WTC11 (cell line): ENCODE measurements at regions not wholly inside any gene's neighbourhood (a gene's known extent, or its start where the extent isn't known, plus 50 kb on each side); places are given as distances from the start of the nearest gene placed in this dataset.
A peak's percentile ranks its signal among the peaks of the same experiment; 100 is the strongest.

ENCODE experiments used
- ATAC-seq: fragments of 200-7000 bp; cut with Tn5 transposase; 2 replicates; pipeline ENCODE4 v1.10.0; 2021; ENCODE audit warnings: mild to moderate bottlenecking, moderate library complexity
- CTCF ChIA-PET: fragments of 300-600 bp; sonication (Branson Sonifier 250); formaldehyde crosslinking; loops from one replicate; lab custom pipeline; 2021; ENCODE audit warnings: antibody characterized with exemption; lab: Charles Lee
- POLR2A ChIA-PET: fragments of 350-600 bp; sonication (Branson Sonifier 250); formaldehyde crosslinking; loops from one replicate; lab custom pipeline; 2021; ENCODE audit warnings: antibody characterized with exemption; lab: Charles Lee
- DNase-seq: peaks from one replicate; pipeline ENCODE4 v3.0.0; 2021; ENCODE audit warnings: low spot score
- H3K27ac Mint-ChIP-seq: 2 replicates; pipeline ENCODE4 v1.8.0; 2021; ENCODE audit warnings: mixed read lengths
- H3K27me3 Mint-ChIP-seq: 2 replicates; pipeline ENCODE4 v1.8.0; 2021; ENCODE audit warnings: low read depth, mild to moderate bottlenecking, moderate library complexity, mixed read lengths
- H3K36me3 Mint-ChIP-seq: 2 replicates; pipeline ENCODE4 v1.8.0; 2021; ENCODE audit warnings: mixed read lengths
- H3K4me1 Mint-ChIP-seq: 2 replicates; pipeline ENCODE4 v1.8.0; 2022; ENCODE audit warnings: mixed read lengths
- H3K4me3 Mint-ChIP-seq: 2 replicates; pipeline ENCODE4 v1.8.0; 2021; ENCODE audit warnings: mild to moderate bottlenecking, moderate library complexity, mixed read lengths
- H3K9me3 Mint-ChIP-seq: 2 replicates; pipeline ENCODE4 v1.8.0; 2021; ENCODE audit warnings: mixed read lengths
- ATF2 ChIP-seq: sonication (generic); formaldehyde crosslinking; IDR thresholded peaks from 2 replicates; pipeline ENCODE4 v1.8.1; 2022; ENCODE audit warnings: low read depth, missing genetic modification reagents, borderline replicate concordance
- E2F5 ChIP-seq: sonication (generic); formaldehyde crosslinking; IDR thresholded peaks from 2 replicates; pipeline ENCODE4 v1.8.1; 2022; ENCODE audit warnings: mild to moderate bottlenecking, moderate library complexity, missing genetic modification reagents
- ELF4 ChIP-seq: sonication (generic); formaldehyde crosslinking; IDR thresholded peaks from 2 replicates; pipeline ENCODE4 v1.8.1; 2022; ENCODE audit warnings: low read depth, mild to moderate bottlenecking, moderate library complexity, missing genetic modification reagents
- ESRRA ChIP-seq: sonication (generic); formaldehyde crosslinking; IDR thresholded peaks from 2 replicates; pipeline ENCODE4 v1.8.1; 2022; ENCODE audit warnings: mild to moderate bottlenecking, missing genetic modification reagents, borderline replicate concordance
- FOXJ3 ChIP-seq: sonication (generic); formaldehyde crosslinking; IDR thresholded peaks from 2 replicates; pipeline ENCODE4 v1.9.0; 2021; ENCODE audit warnings: missing genetic modification reagents, mild to moderate bottlenecking, borderline replicate concordance
- GRHL2 ChIP-seq: fragments of 250-450 bp; sonication (Bioruptor Pico); IDR thresholded peaks from 2 replicates; pipeline ENCODE4 v1.8.0; 2022; ENCODE audit warnings: mild to moderate bottlenecking, moderate library complexity; ENCODE audit not compliant: insufficient replicate concordance, severe bottlenecking
- GTF2I ChIP-seq: fragments of 250-450 bp; sonication (Bioruptor Pico); conservative IDR thresholded peaks from 2 replicates; pipeline ENCODE4 v1.4.0; 2021; ENCODE audit warnings: mild to moderate bottlenecking
- MYBL2 ChIP-seq: sonication (generic); formaldehyde crosslinking; IDR thresholded peaks from 2 replicates; pipeline ENCODE4 v1.8.1; 2023; ENCODE audit warnings: mild to moderate bottlenecking, moderate library complexity, missing genetic modification reagents
- NR1H2 ChIP-seq: sonication (generic); formaldehyde crosslinking; IDR thresholded peaks from 2 replicates; pipeline ENCODE4 v1.9.0; 2021; ENCODE audit warnings: mild to moderate bottlenecking, moderate library complexity, missing genetic modification reagents
- OVOL2 ChIP-seq: fragments of 250-450 bp; sonication (Bioruptor Pico); IDR thresholded peaks from 2 replicates; pipeline ENCODE4 v1.9.0; 2021; ENCODE audit warnings: mild to moderate bottlenecking, borderline replicate concordance
- PRDM15 ChIP-seq: sonication (generic); formaldehyde crosslinking; IDR thresholded peaks from 2 replicates; pipeline ENCODE4 v1.8.0; 2022; ENCODE audit warnings: missing genetic modification reagents
- PREB ChIP-seq: sonication (generic); formaldehyde crosslinking; IDR thresholded peaks from 2 replicates; pipeline ENCODE4 v1.8.1; 2022; ENCODE audit warnings: mild to moderate bottlenecking, missing genetic modification reagents, moderate library complexity, borderline replicate concordance
- PRRX2 ChIP-seq: fragments of 250-450 bp; sonication (Bioruptor Pico); IDR thresholded peaks from 2 replicates; pipeline ENCODE4 v1.8.0; 2021; ENCODE audit warnings: mild to moderate bottlenecking
- RELA ChIP-seq: sonication (generic); formaldehyde crosslinking; IDR thresholded peaks from 2 replicates; pipeline ENCODE4 v1.8.1; 2022; ENCODE audit warnings: missing genetic modification reagents, mild to moderate bottlenecking, borderline replicate concordance
- RORB ChIP-seq: fragments of 250-450 bp; sonication (Bioruptor Pico); IDR thresholded peaks from 2 replicates; pipeline ENCODE4 v1.9.0; 2021; ENCODE audit warnings: mild to moderate bottlenecking
- SP1 ChIP-seq: sonication (generic); formaldehyde crosslinking; conservative IDR thresholded peaks from 2 replicates; pipeline ENCODE4 v1.8.1; 2022; ENCODE audit warnings: missing genetic modification reagents
- TP53 ChIP-seq: sonication (generic); formaldehyde crosslinking; IDR thresholded peaks from 2 replicates; pipeline ENCODE4 v1.8.1; 2023; ENCODE audit warnings: mild to moderate bottlenecking, missing genetic modification reagents
- ZBTB21 ChIP-seq: sonication (generic); formaldehyde crosslinking; IDR thresholded peaks from 2 replicates; pipeline ENCODE4 v1.8.1; 2023; ENCODE audit warnings: mild to moderate bottlenecking, missing genetic modification reagents, borderline replicate concordance
- ZNF138 ChIP-seq: sonication (generic); formaldehyde crosslinking; conservative IDR thresholded peaks from 2 replicates; pipeline ENCODE4 v1.8.1; 2022; ENCODE audit warnings: mild to moderate bottlenecking, moderate library complexity, missing genetic modification reagents
- ZNF281 ChIP-seq: sonication (generic); formaldehyde crosslinking; IDR thresholded peaks from 2 replicates; pipeline ENCODE4 v1.8.0; 2023; ENCODE audit warnings: mild to moderate bottlenecking, missing genetic modification reagents
- ZNF425 ChIP-seq: fragments of 250-450 bp; sonication (Bioruptor Pico); conservative IDR thresholded peaks from 2 replicates; pipeline ENCODE4 v1.9.0; 2021; ENCODE audit warnings: mild to moderate bottlenecking

- no peaks in the 10 kb centered on the region for H3K27me3 Mint-ChIP-seq
- POLR2A ChIA-PET = no interaction called here
- H3K4me1 Mint-ChIP-seq = peaks cover 2% of the 10 kb centered on the region; the same call in 1 of the 2 replicates
- H3K27ac Mint-ChIP-seq = no peak overlapping the region
- H3K36me3 Mint-ChIP-seq = no peaks in the 10 kb centered on the region
- H3K9me3 Mint-ChIP-seq = no peaks in the 10 kb centered on the region
- no peak for TF ChIP-seq MYBL2 (CRISPR knock-in tag)
- no peak for TF ChIP-seq RELA (CRISPR knock-in tag)
- TF ChIP-seq NR1H2 (CRISPR knock-in tag) = no peak
- TF ChIP-seq ESRRA (CRISPR knock-in tag) = no peak
- TF ChIP-seq ZNF138 (CRISPR knock-in tag) = no peak
- no peak for TF ChIP-seq OVOL2 (CRISPR knock-in tag)
- no peak for TF ChIP-seq RORB (CRISPR knock-in tag)
- TF ChIP-seq TP53 (CRISPR knock-in tag) = no peak
- TF ChIP-seq PREB (CRISPR knock-in tag) = no peak
- no peak for TF ChIP-seq ZNF425 (CRISPR knock-in tag)
- TF ChIP-seq, all 79 proteins: peak for 0
- H3K4me3 Mint-ChIP-seq = no peak overlapping the region
- CTCF ChIA-PET = no interaction called here
- DNase-seq (no peak), ATAC-seq (no peak)
These were observed 209.8 kb upstream of the NOCT start for GRCh38 chr4:138805736-138806135.

GRCh38 chr4:138804711-138805110, 210.9 kb upstream of the NOCT start:
- ATAC-seq (peak; percentile 39; the same call in 1 of the 2 replicates), DNase-seq (no peak)
- CTCF ChIA-PET = no interaction called here
- Mint-ChIP-seq H3K9me3 (no peaks in the 10 kb centered on the region), H3K4me3 (no peak overlapping the region), H3K27me3 (no peaks in the 10 kb centered on the region), H3K4me1 (peaks cover 2% of the 10 kb centered on the region; the same call in 1 of the 2 replicates), H3K36me3 (no peaks in the 10 kb centered on the region), H3K27ac (no peak overlapping the region)
- POLR2A ChIA-PET = interaction anchor here (0.9 kb wide), 1 partner anchor 29 kb away, joined by 3 read pairs; no protein-coding TSS in a partner anchor
- TF ChIP-seq FOXJ3 (CRISPR knock-in tag) = no peak
- TF ChIP-seq E2F5 (CRISPR knock-in tag) = no peak
- no peak for TF ChIP-seq SP1 (CRISPR knock-in tag)
- TF ChIP-seq ATF2 = no peak
- TF ChIP-seq PRDM15 (CRISPR knock-in tag) = no peak
- TF ChIP-seq ZBTB21 (CRISPR knock-in tag) = no peak
- TF ChIP-seq GRHL2 = no peak
- no peak for TF ChIP-seq GTF2I
- no peak for TF ChIP-seq ELF4 (CRISPR knock-in tag)
- no peak for TF ChIP-seq PRRX2 (CRISPR knock-in tag)
- TF ChIP-seq ZNF281 = no peak
- no peak for TF ChIP-seq RELA (CRISPR knock-in tag)
